HL-60 (cell line): ENCODE measurements at regions not wholly inside any gene's neighbourhood (a gene's known extent, or its start where the extent isn't known, plus 50 kb on each side); places are given as distances from the start of the nearest gene placed in this dataset.

Experiments used
- DNase-seq, 2 experiments: peaks; one replicate each; pipeline ENCODE4 v3.0.0-alpha.2; 2010 to 2020; ENCODE audit warnings: low read depth in 1 of 2, low spot score in 1 of 2
- H3K27ac ChIP-seq: fragments of 250-450 bp; sonication (Bioruptor Pico); replicated peaks from 2 replicates; pipeline ENCODE4 v1.5.1; 2020; ENCODE audit warnings: mild to moderate bottlenecking, moderate library complexity
- H3K27me3 ChIP-seq: fragments of 250-450 bp; sonication (Bioruptor Pico); 2 replicates; pipeline ENCODE4 v1.5.1; 2021; ENCODE audit warnings: mild to moderate bottlenecking, moderate library complexity; ENCODE audit not compliant: insufficient read depth, poor library complexity, severe bottlenecking
- H3K4me3 ChIP-seq: replicated peaks from 2 replicates; pipeline ENCODE4 v1.5.1; 2011; ENCODE audit warnings: mild to moderate bottlenecking, control low read depth, low read length; ENCODE audit not compliant: insufficient read depth
- CTCF ChIP-seq: IDR thresholded peaks from one replicate; pipeline ENCODE4 v1.5.1; 2011; ENCODE audit warnings: low read length, control low read depth, inconsistent platforms; ENCODE audit not compliant: insufficient read depth
- GABPA ChIP-seq: IDR thresholded peaks from 2 replicates; pipeline ENCODE4 v1.6.1; 2012; ENCODE audit warnings: low read depth
- POLR2AphosphoS5 ChIP-seq: IDR thresholded peaks from 2 replicates; pipeline ENCODE4 v1.6.1; 2012; ENCODE audit warnings: low read depth
- SPI1 ChIP-seq: IDR thresholded peaks from 2 replicates; pipeline ENCODE4 v1.6.1; 2012; ENCODE audit warnings: low read depth, mild to moderate bottlenecking, borderline replicate concordance
- TF ChIP-seq, protein P1 (sequence below): IDR thresholded peaks from 2 replicates; pipeline ENCODE4 v1.6.1; 2012; ENCODE audit warnings: low read depth; ENCODE audit not compliant: insufficient replicate concordance

DNA sequence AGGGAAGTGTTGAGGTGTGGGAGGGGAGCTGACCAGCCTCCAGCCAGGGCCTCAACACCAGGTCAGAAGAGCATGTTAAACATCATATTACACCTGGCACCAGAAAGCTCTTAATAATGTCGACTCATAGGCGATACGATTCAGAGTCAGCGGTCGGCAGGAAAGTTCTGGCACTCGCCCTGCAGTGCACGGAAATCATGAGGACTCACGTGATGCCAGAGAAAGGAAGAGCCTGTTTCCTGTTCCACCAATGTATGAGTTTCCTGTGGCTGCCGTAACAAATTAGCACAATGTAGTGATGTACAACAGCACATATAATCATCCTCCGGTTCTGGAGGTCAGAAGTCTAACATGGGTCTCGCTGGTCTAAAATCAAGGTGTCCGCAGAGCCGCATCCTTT is 198.8 kb downstream of the BARX2 start:
- no peak for DNase-seq
- H3K27ac ChIP-seq: no peak overlapping the region
- H3K4me3 ChIP-seq: no peak overlapping the region
- H3K27me3 ChIP-seq: no peaks in the 10 kb centered on the region
- TF ChIP-seq, protein P1, sequence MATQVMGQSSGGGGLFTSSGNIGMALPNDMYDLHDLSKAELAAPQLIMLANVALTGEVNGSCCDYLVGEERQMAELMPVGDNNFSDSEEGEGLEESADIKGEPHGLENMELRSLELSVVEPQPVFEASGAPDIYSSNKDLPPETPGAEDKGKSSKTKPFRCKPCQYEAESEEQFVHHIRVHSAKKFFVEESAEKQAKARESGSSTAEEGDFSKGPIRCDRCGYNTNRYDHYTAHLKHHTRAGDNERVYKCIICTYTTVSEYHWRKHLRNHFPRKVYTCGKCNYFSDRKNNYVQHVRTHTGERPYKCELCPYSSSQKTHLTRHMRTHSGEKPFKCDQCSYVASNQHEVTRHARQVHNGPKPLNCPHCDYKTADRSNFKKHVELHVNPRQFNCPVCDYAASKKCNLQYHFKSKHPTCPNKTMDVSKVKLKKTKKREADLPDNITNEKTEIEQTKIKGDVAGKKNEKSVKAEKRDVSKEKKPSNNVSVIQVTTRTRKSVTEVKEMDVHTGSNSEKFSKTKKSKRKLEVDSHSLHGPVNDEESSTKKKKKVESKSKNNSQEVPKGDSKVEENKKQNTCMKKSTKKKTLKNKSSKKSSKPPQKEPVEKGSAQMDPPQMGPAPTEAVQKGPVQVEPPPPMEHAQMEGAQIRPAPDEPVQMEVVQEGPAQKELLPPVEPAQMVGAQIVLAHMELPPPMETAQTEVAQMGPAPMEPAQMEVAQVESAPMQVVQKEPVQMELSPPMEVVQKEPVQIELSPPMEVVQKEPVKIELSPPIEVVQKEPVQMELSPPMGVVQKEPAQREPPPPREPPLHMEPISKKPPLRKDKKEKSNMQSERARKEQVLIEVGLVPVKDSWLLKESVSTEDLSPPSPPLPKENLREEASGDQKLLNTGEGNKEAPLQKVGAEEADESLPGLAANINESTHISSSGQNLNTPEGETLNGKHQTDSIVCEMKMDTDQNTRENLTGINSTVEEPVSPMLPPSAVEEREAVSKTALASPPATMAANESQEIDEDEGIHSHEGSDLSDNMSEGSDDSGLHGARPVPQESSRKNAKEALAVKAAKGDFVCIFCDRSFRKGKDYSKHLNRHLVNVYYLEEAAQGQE: no peak

DNA sequence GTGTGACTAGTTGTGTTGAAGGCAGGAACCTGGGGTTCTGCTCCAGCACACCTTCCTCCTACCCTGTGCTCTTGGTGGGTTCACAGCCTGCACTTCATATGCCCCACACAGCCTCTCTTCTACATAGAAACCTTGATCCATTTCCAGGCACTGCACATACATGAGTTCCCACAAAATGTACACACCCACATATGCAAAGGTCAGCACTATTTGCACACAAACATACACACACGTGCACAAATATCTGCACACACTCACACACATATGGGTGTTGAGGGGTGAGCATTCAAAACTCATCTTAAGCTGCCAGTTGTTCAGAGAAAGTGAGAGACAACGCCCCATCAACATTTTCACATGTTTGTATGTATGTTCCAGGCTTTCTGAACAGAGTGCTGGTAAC is 201.0 kb downstream of the BARX2 start:
- no peak for TF ChIP-seq SPI1
- TF ChIP-seq CTCF: no peak
- no peak for TF ChIP-seq POLR2AphosphoS5
- TF ChIP-seq, protein P1: no peak
- TF ChIP-seq GABPA: no peak
- DNase-seq: no peak
- H3K27me3 ChIP-seq: no peaks in the 10 kb centered on the region
- H3K27ac ChIP-seq: no peak overlapping the region
- H3K4me3 ChIP-seq: no peak overlapping the region

GRCh38 chr11:129578006-129578405 is 202.4 kb downstream of the BARX2 start:
- no peaks in the 10 kb centered on the region for H3K27me3 ChIP-seq
- DNase-seq: no peak
- TF ChIP-seq CTCF: no peak
- no peak for TF ChIP-seq SPI1
- no peak overlapping the region for H3K27ac ChIP-seq
- no peak overlapping the region for H3K4me3 ChIP-seq

- H3K4me3 ChIP-seq: no peak overlapping the region
- TF ChIP-seq SPI1 (no peak), POLR2AphosphoS5 (no peak), CTCF (no peak), GABPA (no peak)
- TF ChIP-seq, protein P1: no peak
- DNase-seq: no peak
- H3K27me3 ChIP-seq: no peaks in the 10 kb centered on the region
- H3K27ac ChIP-seq: no peak overlapping the region
Observed at GRCh38 chr11:129580278-129580677, 204.6 kb downstream of the BARX2 start.
